ENCODE measurements at regions not wholly inside any gene's neighbourhood (a gene's known extent, or its start where the extent isn't known, plus 50 kb on each side); places are given as distances from the start of the nearest gene placed in this dataset.

DNA sequence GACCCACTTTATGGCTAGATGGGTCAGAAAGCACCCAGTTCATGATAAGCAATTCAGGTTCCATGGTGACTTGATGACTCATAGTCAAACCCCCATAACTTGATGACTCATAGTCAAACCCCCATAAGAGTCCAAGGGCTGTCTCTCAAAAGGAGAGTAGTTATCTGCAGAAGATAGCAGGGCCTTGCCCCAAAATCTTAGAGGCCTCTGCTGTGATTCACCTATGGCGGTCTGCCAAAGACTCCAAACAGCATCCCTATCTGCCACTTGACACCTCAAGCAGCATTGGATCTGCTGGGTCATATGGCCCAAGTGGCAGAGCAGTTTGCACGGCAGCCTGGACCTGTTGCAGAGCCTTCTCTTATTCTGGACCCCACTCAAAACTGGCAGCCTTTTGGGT, 395.2 kb upstream of the KIF2A start:
- DNase-seq (ENCODE audit: low spot score), result no peak

- no peak for DNase-seq (ENCODE audit: low spot score)
Observed at GRCh38 chr5:61912559-61912958, 393.4 kb upstream of the KIF2A start.

DNA sequence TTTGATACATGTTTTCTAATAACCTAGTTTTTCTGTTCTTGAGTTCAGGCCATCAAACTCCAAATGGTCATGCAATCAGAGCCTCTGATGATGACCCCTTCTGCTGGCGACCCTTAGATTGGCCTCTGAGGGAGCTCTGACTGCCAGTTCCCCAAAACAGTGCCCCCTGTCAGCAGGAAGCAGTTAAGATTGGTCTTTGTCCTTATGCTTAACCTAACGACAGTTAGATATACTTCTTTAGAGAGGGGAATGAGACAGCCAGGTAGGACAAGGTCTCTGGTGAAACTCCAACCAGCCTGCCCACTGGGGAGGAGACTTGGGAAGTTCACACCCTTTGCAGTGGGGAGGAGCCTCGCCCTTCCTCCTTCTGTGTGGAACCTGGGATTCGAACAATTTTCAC, 390.4 kb upstream of the KIF2A start:
- DNase-seq (ENCODE audit: low spot score), result no peak

- DNase-seq (ENCODE audit: low spot score), result no peak
Observed at GRCh38 chr5:61916621-61917620, 389.1 kb upstream of the KIF2A start.

DNA sequence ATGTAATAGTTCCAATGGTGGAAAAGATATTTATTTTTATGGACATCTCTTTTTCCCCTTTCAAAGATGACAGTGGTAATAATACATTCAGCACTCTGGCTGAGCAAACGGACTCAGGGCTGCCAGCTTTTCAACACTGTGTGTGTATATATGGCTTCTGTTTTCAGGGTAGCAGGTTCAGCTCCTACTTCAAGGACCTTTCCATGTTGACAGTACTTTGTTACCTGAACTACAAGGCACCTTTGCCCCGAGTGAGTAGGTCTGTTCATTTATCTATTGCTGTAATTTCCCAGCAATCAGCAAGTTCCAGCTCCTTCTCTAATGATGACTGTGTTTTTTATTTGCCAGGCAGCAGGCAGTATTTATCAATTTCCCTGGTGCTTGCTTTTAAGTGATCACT, 387.4 kb upstream of the KIF2A start:
- DNase-seq (ENCODE audit: low spot score), result no peak

- DNase-seq (ENCODE audit: low spot score), result no peak
Observed at GRCh38 chr5:61919920-61920319, 386.1 kb upstream of the KIF2A start.

- DNase-seq (ENCODE audit: low spot score), result no peak
Observed at GRCh38 chr5:61924251-61924650, 381.8 kb upstream of the KIF2A start.

DNA sequence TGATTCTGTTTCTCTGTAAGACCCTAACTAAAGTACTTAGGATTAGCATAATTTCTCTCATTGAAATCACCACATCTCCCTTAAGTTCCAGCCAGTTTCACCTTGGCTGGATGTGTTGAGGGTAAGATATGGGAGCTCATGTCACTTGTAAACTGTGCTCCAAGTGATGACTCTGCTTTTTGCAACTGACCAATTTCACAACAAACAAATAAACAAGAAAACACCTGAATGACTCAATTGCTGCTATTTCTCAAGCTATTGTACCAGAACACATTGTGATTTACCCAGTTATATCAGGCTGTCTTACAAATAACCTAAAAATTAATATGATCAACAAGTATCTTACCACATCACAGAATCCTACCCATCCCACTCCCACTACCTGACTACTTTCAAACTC, 379.1 kb upstream of the KIF2A start:
- no peak for DNase-seq (ENCODE audit: low spot score)

GRCh38 chr5:61931236-61931635, 374.8 kb upstream of the KIF2A start:
- DNase-seq (ENCODE audit: low spot score), result no peak

DNA sequence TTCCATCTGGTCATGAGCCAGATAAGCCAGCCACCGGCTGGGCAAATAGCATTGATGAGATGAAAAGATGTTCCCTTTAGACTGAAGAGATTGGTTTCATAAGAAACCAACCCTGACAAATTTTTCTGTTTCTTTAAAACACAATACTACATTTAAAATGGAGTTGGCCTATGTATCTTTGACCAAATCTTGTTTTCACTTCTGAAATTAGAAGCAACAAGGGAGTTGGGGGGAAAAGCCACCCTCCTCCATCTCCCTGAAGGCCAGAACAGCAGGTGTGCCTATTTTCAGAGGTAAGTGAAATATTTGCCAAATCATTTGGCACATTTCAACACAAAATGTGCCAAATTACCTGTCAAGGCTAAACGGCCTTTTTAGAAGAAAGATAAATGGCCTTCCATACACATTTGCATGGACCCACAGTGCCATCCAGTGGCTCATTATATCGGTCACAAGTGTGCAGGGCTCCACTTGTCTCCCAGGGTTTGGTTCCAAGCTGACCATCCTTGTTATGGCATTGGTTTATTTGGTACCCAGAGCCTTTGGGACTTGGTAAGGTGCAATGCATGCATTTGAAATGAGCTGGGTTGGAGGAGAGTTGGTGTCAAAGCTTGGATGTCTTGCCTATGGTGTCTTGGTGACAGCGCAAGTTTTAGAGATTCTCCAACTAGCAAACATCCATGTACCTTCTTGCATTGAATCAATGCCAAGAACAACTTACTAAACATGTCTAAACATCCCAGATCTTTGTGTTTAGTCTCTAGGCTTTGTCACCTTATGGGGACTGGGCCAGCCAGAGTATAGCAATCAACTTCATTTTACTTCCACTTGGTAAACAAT, 372.0 kb upstream of the KIF2A start:
- no peak for DNase-seq (ENCODE audit: low spot score)

GRCh38 chr5:61941637-61942036, 364.4 kb upstream of the KIF2A start:
- no peak for DNase-seq (ENCODE audit: low spot score)

DNA sequence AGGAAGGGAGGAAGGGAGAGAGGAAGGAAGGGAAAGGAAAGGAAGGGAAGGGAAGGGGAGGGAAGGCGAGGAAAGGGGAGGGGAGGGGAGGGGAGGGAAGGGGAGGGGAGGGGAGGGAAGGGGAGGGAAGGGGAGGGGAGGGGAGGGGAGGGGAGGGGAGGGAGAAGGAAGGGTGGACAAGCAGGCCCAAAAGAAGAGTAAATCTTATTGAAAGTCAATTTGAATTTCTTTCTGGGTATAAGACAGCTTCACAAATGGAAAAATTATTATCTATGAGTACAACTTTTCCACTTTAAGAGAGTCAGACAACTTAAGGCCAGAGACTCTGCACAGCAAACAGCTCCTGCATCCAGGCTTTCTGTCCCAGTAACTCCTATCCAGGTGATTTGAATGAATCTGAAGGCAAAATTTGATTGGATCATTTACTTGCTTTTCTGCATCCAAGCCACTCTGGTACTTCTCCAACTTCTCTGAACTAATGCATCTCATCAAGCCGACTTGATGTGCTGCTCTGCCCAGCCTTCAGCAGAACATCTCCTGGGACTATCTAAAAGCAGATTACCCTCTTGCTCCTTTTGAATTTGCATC, 363.4 kb upstream of the KIF2A start:
- DNase-seq (ENCODE audit: low spot score), result no peak

- no peak for DNase-seq (ENCODE audit: low spot score)
Observed at GRCh38 chr5:61943713-61944112, 362.3 kb upstream of the KIF2A start.

GRCh38 chr5:61948151-61948550, 357.9 kb upstream of the KIF2A start:
- DNase-seq (ENCODE audit: low spot score), result no peak

- DNase-seq (ENCODE audit: low spot score), result no peak
Observed at GRCh38 chr5:61949054-61949678, 356.8 kb upstream of the KIF2A start.

- DNase-seq (ENCODE audit: low spot score), result no peak
Observed at GRCh38 chr5:61949679-61950435, 356.1 kb upstream of the KIF2A start.

DNA sequence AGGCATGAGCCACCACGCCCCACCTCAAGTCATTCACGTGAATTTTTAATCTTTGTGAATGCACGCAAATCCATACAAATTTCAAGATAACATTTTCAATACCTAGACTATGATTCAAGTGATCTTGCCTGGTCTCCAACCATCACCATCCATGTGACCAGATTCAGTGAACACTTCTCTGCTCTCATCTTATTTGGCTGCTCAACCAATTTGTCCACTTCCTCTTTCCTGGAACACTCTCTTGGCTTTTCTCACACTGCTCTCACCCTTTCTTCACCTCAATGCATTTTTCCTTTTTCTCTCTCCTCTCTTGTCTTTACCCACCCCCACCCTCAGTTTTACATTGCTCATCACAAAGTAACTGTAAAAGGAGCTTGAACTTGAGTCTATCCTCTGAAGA, 354.7 kb upstream of the KIF2A start:
- DNase-seq (ENCODE audit: low spot score), result no peak

- DNase-seq (ENCODE audit: low spot score), result no peak
Observed at GRCh38 chr5:61953913-61954312, 352.1 kb upstream of the KIF2A start.

DNA sequence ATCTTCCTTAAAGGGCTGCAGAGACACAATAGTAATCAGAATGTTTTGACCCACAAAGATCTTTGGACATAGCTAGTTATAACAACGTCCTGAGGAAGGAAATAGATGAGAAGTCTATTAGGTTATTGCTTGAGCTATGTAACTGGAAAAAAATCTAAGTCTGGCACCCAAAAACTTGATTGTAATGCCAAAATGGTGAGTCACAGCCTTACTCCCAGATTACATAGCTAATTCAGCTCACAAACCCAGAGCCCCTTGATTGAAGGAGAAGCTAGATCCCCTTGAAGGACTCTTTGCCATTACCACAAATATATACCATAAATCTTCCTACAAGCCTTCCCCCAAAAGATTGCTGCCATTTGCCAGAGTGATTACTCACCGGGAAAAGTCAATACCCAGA, 341.8 kb upstream of the KIF2A start:
- no peak for DNase-seq (ENCODE audit: low spot score)

GRCh38 chr5:61965069-61965468, 340.9 kb upstream of the KIF2A start:
- no peak for DNase-seq (ENCODE audit: low spot score)

DNA sequence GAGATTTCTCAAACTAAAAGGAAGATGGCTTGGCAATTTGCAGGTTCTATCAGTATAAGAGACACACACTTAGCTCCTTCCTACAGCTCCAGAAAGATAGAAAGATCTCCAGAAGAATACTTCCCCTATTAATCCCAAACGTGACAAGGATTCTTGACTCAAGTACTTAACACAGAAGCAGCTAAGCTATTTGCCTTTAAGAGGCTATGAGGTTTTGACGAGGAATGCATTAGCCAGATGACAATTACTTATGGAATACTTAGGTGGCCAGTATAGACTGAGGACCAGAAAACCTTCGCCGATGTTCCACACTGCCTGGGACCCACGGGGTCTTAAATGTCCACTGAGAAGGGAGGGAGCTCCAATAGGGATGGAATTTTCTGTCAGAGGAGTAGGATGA, 340.5 kb upstream of the KIF2A start:
- DNase-seq (ENCODE audit: low spot score), result no peak
